Astrocyte (in vitro differentiated cells and primary cell): ENCODE measurements at regions not wholly inside any gene's neighbourhood (a gene's known extent, or its start where the extent isn't known, plus 50 kb on each side); places are given as distances from the start of the nearest gene placed in this dataset.

Source experiments
- EZH2 ChIP-seq: IDR thresholded peaks from 2 replicates; pipeline ENCODE4 v1.6.1; 2012; ENCODE audit warnings: mild to moderate bottlenecking, low read length, inconsistent platforms; ENCODE audit not compliant: insufficient read depth
- TF ChIP-seq, protein P1 (sequence below): IDR thresholded peaks from 2 replicates; pipeline ENCODE4 v1.5.1; 2011; ENCODE audit warnings: low read depth, mild to moderate bottlenecking, inconsistent platforms, low read length, moderate library complexity; ENCODE audit not compliant: insufficient read depth

DNA sequence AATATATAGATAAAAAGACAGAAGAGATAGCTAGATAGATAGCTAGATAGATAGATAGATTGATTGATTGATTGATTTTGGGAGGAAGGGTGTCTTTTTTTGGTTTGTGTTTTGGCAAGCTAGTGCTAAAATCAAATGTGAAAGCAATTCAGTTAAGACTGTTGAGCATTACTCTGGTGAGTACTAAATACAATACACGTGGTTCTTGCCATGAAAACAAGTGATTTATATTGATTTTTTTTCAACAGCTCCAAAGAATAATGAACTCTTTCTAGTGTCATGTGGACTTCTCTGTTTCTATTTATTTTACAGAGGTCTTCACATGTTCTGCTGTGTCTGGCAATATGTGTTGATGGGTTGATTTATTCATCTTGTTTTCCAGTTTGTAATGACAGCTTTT is 172.0 kb downstream of the POU4F1 start:
- TF ChIP-seq, protein P1, sequence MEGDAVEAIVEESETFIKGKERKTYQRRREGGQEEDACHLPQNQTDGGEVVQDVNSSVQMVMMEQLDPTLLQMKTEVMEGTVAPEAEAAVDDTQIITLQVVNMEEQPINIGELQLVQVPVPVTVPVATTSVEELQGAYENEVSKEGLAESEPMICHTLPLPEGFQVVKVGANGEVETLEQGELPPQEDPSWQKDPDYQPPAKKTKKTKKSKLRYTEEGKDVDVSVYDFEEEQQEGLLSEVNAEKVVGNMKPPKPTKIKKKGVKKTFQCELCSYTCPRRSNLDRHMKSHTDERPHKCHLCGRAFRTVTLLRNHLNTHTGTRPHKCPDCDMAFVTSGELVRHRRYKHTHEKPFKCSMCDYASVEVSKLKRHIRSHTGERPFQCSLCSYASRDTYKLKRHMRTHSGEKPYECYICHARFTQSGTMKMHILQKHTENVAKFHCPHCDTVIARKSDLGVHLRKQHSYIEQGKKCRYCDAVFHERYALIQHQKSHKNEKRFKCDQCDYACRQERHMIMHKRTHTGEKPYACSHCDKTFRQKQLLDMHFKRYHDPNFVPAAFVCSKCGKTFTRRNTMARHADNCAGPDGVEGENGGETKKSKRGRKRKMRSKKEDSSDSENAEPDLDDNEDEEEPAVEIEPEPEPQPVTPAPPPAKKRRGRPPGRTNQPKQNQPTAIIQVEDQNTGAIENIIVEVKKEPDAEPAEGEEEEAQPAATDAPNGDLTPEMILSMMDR: no peak
- TF ChIP-seq EZH2: no peak
